GM18907 (cell line): ENCODE measurements at regions not wholly inside any gene's neighbourhood (a gene's known extent, or its start where the extent isn't known, plus 50 kb on each side); places are given as distances from the start of the nearest gene placed in this dataset.
"Not testable (repeated sequence)": the region's sequence is repeated elsewhere in the genome, so short reads cannot be mapped to it uniquely, and the experiment has no call there.

Experiments used
- ATAC-seq: cut with Tn5 transposase; IDR thresholded peaks from one replicate; pipeline ENCODE4 v1.9.1; 2021; ENCODE audit warnings: mild to moderate bottlenecking, moderate library complexity; ENCODE audit not compliant: unreplicated experiment

- ATAC-seq = no peak
Measured at GRCh38 chr4:110364911-110365520, 110.9 kb upstream of the ENPEP start.

DNA sequence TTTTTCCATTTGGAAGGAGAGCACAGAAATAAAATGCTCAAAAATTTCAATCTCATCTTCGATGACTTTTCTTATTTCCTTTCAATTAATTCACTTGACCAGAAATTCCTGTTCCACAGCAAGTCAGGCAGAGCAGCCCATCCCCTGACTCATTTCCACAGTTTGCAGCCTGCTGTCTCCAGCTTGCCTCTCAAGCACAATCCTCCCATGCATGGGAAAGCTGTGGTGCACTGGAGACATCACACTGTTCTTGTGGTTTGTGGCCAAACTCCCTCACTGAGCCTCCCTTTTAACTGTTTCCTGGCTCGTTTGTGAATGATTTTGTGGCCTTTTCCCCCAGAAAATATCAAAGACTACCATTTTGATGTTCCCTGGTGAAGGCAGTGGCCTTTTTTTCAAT is 114.0 kb upstream of the ENPEP start:
- ATAC-seq = no peak

GRCh38 chr4:110359076-110359475 is 116.9 kb upstream of the ENPEP start:
- no peak for ATAC-seq

DNA sequence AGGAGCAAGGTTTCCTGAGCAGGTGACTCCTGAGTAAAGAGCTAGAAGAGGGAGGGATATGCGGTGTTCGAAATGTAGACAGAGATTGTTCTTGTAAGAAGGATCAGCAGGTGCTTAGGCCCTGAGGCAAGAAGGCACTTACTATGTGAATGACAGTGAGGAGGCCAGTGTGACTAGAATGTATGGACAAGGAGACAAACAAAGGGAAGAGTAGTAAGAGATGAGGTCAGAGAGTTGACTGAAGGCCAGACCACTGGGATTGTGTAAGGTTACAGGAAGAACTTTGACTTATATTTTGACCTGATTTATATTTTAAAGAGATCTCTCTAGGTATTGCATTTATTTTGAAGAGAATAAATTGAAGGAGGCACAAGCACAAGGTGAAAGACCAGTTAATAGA is 118.4 kb upstream of the ENPEP start:
- ATAC-seq = no peak

DNA sequence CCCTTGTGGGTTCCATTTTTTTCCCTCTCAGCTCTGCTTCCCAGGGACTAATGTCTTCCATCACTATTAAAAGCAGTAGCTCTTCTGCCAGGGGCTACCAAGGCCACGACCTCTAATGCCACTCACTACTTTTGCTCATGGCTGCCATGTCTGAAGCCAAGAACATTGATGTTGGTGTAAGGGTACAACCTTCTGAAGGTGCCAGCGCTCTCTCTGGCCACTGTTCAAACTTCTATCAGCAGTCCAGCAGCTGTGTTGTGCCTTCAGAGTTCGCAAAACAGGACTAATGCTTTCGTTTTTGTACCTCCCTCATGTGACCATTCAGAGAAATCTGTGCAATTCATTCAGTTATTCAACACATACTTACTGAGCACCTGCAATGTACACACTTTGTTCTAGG is 121.5 kb upstream of the ENPEP start:
- no peak for ATAC-seq

- ATAC-seq = no peak
Measured at GRCh38 chr4:110352670-110353442, 123.1 kb upstream of the ENPEP start.

DNA sequence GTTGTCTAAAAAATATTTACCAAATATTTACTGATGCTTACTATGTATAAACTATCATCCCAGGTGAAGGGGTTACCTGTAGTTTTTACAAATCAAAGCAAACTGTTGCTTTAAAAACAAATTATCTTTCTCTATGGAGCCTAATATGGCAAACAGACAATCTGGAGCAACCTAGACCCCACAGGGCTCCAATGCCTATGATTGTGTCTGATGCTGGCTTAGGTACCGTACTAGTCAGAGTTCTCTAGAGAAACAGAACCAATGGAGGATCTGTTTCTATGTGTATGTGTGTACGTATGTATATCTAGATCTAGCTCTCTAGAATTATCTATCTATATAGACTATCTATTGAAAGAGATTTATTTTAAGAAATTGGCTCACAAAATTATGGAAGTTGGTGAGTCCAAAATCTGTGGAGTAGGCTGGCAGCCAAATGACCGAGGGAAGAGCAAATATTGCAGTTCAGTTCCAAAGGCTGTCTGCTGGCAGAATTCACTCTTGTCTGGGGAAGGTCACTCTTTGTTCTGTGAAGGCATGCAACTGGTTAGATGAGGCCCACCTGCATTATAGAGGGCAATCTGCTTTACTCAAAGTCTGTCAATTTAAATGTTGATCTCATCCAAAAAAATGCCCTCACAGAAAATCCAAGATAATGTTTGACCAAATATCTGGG is 127.1 kb upstream of the ENPEP start:
- no peak for ATAC-seq

GRCh38 chr4:110347805-110348204 is 128.2 kb upstream of the ENPEP start:
- ATAC-seq = no peak

DNA sequence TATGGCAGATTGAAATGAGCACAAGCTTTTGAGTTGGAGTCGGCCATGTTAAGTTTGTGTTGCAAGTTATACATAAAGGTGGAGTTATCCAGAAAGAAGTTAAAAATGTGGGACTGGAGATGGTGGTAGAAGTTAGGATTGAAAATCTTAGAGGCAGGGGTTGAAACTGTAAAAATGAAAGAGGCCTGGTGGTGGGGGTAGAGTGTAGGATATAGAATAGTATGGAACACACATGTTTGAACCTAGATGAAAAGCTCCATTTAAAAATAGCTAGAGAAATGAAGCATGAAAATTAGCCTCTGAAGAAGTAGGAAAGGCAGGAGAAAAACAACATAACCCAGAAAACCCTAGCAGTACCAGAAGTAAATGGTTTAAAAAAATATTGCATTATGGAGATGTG is 131.8 kb upstream of the ENPEP start:
- ATAC-seq = no peak

DNA sequence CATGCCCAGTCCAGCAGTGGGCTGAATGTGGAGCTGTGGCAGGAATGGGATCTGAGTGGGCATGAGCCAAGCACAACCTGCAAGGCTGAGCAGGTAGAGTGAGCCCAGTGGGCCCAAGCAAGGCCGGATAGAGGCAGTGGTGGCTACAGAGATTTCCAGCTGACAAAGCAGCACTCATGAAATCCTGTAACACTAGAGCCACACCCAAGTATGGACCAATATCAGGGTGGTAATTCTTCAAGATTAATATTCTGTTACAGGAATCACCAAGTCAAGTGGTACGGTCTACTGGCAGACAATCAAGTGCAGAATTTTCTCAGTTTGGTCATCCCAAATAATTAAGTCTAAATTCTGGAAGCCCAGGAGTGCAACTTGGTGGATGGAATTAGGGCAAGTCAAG is 132.4 kb upstream of the ENPEP start:
- no peak for ATAC-seq

GRCh38 chr4:110341118-110341517 is 134.8 kb upstream of the ENPEP start:
- peak; percentile 74 for ATAC-seq

- ATAC-seq = no peak
Measured at GRCh38 chr4:110335399-110335798, 137.0 kb upstream of the ELOVL6 start.

- no peak for ATAC-seq
Measured at GRCh38 chr4:110332483-110332882, 134.1 kb upstream of the ELOVL6 start.

GRCh38 chr4:110326426-110326825 is 128.0 kb upstream of the ELOVL6 start:
- not testable (repeated sequence) for ATAC-seq

DNA sequence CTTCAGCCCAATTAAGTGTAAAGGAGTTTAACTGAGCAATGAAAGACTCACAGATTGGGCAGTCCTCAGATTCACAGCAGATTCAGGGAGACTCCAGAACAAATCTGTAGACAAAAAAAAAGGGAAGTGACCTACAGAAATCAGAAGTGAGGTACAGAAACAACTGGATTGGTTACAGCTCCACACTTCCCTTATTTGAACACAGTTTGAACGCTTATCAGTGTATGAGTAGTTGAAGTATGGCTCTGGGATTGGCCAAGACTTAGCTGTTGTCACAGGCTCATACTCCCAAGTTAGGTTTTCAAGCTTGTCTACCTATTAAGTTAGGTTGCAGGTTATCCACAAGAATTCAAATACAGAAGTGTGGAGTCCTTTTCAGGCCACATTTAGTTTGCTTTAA is 112.4 kb upstream of the ELOVL6 start:
- no peak for ATAC-seq

GRCh38 chr4:110309675-110310074 is 111.3 kb upstream of the ELOVL6 start:
- no peak for ATAC-seq

DNA sequence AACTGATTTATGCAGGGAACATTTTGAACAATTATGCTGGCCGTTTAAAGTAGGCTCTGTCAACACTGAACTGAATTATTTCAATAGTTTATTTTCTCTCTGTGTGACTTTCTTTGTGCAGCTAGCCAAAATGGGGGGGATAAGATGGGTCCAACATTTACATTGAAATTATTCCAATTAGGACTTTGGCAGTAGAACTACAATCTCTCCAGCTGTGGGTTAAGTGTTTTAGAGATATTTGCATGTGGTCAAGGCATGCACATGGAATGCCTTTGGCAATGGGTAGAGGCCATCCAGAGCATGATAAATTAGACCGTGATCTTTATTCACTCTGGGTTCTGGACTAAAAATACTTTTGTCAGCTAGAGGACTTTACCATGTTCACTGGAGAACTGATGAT is 107.9 kb upstream of the ELOVL6 start:
- no peak for ATAC-seq

DNA sequence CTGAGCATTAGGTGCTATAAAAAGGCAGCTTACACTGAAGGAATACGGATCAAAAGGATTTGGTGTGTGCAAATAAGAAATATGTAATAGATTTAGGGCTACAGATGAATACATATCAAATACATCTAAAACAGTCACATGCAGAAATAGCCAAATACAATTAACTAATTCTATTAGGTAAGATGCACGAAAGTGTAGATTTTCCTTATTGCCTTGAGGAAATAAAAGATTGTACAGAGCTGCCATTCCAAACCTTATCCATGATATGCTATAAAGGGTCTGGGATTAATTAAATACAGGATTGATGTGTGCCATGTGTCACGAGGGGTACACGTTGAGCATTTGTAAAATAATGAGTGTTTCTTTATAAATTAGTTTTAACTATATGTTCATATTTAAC is 107.0 kb upstream of the ELOVL6 start:
- no peak for ATAC-seq

GRCh38 chr4:110296892-110297291 is 98.5 kb upstream of the ELOVL6 start:
- ATAC-seq = peak; percentile 85

DNA sequence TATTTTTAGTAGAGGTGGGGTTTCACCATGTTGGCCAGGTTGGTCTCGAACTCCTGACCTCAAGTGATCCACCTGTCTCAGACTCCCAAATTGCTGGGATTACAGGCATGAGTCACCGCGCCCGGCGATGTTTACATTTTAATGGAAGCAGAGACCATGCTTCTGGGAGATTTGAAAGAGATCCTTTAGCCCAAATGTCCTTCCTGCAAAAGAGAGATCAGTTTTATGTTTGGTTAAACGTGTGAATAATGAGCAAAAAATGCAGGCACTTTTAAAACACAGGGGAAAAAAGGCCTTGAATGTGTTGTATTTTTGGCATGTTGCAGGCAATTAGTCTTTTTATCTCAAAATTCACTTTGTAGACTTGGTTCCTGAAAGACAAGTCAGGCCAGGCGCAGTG is 95.8 kb upstream of the ELOVL6 start:
- no peak for ATAC-seq

DNA sequence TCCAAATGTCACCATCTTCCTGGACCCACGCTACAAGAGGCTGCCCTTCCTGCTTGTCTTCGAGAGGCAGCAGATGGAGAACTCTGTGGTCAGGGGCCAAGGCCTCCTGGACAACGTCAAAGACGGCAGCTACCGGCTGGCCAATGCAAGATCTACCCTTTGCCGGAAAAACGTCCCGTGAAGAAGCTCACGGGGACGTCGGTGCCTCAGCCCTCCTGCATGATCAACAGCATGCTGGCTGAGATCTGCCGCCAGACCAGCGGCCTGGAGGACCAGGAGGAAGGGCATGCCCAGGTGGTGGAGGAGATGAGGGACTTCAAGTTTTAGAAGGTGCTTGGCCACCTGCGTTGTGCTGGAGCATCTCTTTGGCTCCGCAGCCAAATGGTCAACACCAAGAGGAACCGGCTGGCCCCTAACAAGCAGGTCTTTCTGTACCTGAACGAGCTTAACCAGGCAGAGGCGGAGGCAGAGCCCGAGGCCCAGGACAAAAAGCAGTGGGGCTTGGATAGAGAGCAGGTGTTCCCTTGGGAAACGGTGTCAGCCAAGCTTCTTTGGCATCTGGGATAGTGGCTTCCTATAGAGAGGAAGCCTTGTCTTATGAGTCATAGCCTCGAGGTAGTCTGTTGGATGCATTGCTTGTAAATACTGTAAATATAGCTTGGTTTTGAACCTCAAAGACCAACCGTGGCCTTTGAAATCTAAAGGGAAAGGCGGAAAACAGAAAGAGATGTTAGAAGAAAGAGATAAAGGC is 94.8 kb upstream of the ELOVL6 start:
- ATAC-seq = no peak
